Brain microvascular endothelial cell (primary cell): ENCODE measurements at regions not wholly inside any gene's neighbourhood (a gene's known extent, or its start where the extent isn't known, plus 50 kb on each side); places are given as distances from the start of the nearest gene placed in this dataset.
A peak's percentile ranks its signal among the peaks of the same experiment; 100 is the strongest.

Source experiments
- DNase-seq: peaks from one replicate; pipeline ENCODE4 v3.0.0-alpha.2; 2020
- H3K27ac ChIP-seq: fragments of 250-450 bp; sonication (Bioruptor Pico); 2 replicates; pipeline ENCODE4 v1.5.1; 2020; ENCODE audit warnings: mild to moderate bottlenecking, moderate library complexity
- H3K27me3 ChIP-seq: fragments of 250-450 bp; sonication (Bioruptor Pico); replicated peaks from 2 replicates; pipeline ENCODE4 v1.5.1; 2020; ENCODE audit warnings: mild to moderate bottlenecking
- H3K36me3 ChIP-seq: fragments of 250-450 bp; sonication (Bioruptor Pico); replicated peaks from 2 replicates; pipeline ENCODE4 v1.5.1; 2020; ENCODE audit warnings: mild to moderate bottlenecking
- H3K4me3 ChIP-seq: 2 replicates; pipeline ENCODE4 v1.5.1; 2011; ENCODE audit warnings: low read depth, mild to moderate bottlenecking, control low read depth, low read length, moderate library complexity
- in situ Hi-C: cut with HindIII; loops from 2 replicates; pipeline ENCODE4 v1.10.0; 2017; ENCODE audit warnings: low sequenced_read_pairs, low pct_ligation_motif_present
- TF ChIP-seq, protein P1 (sequence below): IDR thresholded peaks from 2 replicates; pipeline ENCODE4 v1.5.1; 2011; ENCODE audit warnings: low read depth, mild to moderate bottlenecking, moderate library complexity, low read length, control low read depth, inconsistent platforms; ENCODE audit errors: missing control alignments

DNA sequence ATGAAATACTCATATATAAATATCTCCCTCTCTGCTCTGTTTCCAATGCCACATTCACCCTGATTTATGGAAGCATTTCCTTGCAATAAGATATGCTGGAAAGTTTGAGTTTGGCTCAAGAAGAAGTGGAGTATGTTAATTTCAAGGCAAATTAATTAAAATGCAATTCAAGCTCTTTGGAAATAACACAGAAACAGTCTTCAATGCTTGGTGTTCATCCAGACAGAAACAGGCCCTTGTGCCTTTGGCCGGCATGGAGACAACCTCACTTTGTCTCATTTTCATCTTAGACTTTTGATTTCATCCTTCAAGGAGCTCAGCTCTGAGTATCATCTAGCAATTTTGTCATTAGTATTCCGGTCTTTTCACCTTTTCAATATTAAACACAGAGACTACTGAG, 210.0 kb downstream of the C16orf95 start:
- TF ChIP-seq, protein P1, sequence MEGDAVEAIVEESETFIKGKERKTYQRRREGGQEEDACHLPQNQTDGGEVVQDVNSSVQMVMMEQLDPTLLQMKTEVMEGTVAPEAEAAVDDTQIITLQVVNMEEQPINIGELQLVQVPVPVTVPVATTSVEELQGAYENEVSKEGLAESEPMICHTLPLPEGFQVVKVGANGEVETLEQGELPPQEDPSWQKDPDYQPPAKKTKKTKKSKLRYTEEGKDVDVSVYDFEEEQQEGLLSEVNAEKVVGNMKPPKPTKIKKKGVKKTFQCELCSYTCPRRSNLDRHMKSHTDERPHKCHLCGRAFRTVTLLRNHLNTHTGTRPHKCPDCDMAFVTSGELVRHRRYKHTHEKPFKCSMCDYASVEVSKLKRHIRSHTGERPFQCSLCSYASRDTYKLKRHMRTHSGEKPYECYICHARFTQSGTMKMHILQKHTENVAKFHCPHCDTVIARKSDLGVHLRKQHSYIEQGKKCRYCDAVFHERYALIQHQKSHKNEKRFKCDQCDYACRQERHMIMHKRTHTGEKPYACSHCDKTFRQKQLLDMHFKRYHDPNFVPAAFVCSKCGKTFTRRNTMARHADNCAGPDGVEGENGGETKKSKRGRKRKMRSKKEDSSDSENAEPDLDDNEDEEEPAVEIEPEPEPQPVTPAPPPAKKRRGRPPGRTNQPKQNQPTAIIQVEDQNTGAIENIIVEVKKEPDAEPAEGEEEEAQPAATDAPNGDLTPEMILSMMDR = no peak
- Histone ChIP-seq H3K36me3 (no peaks in the 10 kb centered on the region), H3K27ac (no peak overlapping the region), H3K27me3 (no peaks in the 10 kb centered on the region), H3K4me3 (no peak overlapping the region)
- in situ Hi-C loops = no loop called here
- DNase-seq = no peak

DNA sequence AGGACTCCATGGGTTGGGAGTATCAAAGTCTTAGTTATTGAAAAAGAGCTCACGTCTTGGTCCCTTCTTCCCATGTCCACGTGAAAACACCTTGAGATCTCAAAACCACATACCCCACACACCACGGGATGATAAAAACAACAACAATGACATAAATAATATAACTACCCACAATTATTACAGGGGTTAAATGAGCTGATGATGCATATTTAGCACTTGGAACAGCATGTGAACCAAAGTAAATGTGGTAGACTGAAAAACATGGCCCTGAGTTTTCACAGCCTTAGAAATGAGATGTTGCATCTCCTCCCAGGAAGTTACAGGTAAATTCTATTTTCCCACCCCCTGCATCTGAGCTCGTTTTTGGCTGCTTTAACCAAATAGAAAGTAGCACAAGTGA, 208.9 kb downstream of the C16orf95 start:
- H3K4me3 ChIP-seq = no peak overlapping the region
- no peak for DNase-seq
- in situ Hi-C loops = no loop called here
- no peak overlapping the region for H3K27ac ChIP-seq
- TF ChIP-seq, protein P1 = no peak
- no peaks in the 10 kb centered on the region for H3K36me3 ChIP-seq
- no peaks in the 10 kb centered on the region for H3K27me3 ChIP-seq

DNA sequence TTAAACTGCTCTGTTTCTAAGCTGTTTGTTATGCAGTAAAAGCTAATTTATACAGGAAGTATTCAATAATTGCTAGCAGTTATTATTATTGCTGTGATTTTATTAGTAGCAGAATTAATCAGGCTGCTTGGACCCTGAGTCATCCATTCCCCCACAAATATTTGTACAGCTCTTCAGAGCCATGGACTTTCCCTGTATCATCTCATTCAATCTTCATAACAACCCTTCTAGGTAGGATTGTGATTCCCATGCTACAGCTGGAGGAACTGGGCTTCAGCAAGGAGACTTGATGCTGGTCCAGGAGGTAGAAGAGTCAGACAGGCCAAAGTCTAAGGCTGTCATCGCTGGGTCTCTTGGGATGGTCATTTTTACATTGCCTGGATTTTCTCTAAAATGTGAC, 208.3 kb downstream of the C16orf95 start:
- H3K4me3 ChIP-seq = no peak overlapping the region
- in situ Hi-C loops = no loop called here
- no peaks in the 10 kb centered on the region for H3K36me3 ChIP-seq
- H3K27me3 ChIP-seq = no peaks in the 10 kb centered on the region
- peak; percentile 32 for DNase-seq
- TF ChIP-seq, protein P1 = no peak
- no peak overlapping the region for H3K27ac ChIP-seq

DNA sequence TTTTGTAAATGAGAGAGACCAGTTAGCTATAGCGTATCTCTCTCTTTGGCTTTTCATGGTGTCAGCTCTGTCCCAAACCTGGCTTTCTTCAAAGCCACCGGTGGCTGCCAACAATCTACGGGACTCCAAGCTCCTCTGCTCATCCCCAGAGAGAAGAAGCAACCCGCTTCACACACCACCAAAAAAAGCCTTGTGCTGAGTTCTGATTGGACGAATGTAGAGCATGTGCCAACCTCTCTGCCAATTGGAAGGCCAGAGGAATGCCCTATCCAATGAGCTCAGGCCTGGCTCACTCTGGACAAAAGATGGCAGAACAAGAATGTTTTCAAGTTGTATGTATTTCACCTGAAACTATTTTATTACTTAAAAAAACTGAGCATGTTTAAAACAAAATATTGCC, 202.4 kb downstream of the C16orf95 start:
- Histone ChIP-seq H3K4me3 (no peak overlapping the region), H3K27ac (no peak overlapping the region), H3K36me3 (no peaks in the 10 kb centered on the region), H3K27me3 (no peaks in the 10 kb centered on the region)
- in situ Hi-C loops = no loop called here
- TF ChIP-seq, protein P1 = no peak
- no peak for DNase-seq

DNA sequence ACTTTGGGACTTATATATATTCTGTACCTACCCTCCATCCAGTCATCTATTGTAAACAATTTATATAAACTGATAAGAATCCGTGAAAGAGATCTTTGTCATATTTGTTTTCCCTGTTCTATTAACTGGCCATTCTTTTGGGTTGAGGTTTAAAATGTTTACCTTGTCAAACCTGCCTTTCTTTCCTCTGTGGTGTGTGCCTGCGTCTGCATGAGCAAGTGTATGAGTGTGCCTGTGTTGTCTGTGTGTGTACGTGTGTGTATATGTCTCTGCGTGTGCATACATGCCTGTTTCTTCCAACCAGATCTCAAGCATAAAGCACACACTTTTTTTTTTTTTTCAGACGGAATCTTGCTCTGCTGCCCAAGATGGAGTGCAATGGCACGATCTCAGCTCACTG, 201.5 kb downstream of the C16orf95 start:
- no peaks in the 10 kb centered on the region for H3K27me3 ChIP-seq
- H3K36me3 ChIP-seq = no peaks in the 10 kb centered on the region
- H3K4me3 ChIP-seq = no peak overlapping the region
- TF ChIP-seq, protein P1 = no peak
- no peak for DNase-seq
- in situ Hi-C loops = no loop called here
- H3K27ac ChIP-seq = no peak overlapping the region

DNA sequence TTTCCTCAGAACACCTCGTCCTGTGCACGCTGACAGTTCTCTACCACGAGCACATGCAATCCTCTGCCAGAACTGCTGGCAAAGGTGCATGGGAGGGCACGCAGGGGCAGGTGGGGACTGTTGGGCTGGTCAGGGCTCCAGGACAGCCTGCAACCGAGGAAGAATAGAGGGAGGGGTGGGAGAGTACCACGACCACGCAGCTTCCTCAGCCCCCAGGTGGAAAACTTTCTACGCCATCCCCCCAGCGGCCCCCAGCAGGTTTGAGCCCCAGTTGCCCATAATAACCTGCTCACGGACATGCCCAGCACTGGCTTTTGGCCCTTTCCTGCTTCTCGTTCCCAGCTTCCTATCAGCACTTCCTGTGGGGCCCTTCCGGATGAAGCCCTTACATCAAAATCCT, 199.3 kb downstream of the C16orf95 start:
- Histone ChIP-seq H3K36me3 (no peaks in the 10 kb centered on the region), H3K27me3 (no peaks in the 10 kb centered on the region), H3K4me3 (no peak overlapping the region), H3K27ac (no peak overlapping the region)
- DNase-seq = no peak
- TF ChIP-seq, protein P1 = no peak
- in situ Hi-C loops = no loop called here
